Glomerular visceral epithelial cell (primary cell): ENCODE measurements at regions not wholly inside any gene's neighbourhood (a gene's known extent, or its start where the extent isn't known, plus 50 kb on each side); places are given as distances from the start of the nearest gene placed in this dataset.

Experiments
- DNase-seq: peaks from one replicate; pipeline ENCODE4 v3.0.0-alpha.2; 2016; ENCODE audit errors: extremely low spot score

DNA sequence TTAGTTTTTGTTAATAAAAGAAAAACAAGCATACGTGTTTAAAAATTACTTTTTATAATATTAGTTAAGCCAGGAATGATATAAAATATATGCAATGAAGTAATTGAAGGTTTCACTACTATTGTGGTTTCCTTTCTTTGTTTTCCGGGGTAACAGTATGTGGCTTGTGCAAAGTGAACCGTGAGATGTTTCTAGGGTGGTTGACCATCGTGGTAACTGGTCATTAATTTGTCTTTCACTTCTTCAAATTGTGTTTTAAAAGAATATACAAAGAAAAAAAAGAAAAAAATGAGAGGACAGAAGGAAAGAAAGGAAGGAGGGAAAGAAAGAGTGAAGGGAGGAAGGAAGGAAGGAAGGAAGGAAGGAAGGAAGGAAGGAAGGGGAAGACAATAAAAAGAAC lies 330.1 kb upstream of the CPXCR1 start:
- DNase-seq = no peak

DNA sequence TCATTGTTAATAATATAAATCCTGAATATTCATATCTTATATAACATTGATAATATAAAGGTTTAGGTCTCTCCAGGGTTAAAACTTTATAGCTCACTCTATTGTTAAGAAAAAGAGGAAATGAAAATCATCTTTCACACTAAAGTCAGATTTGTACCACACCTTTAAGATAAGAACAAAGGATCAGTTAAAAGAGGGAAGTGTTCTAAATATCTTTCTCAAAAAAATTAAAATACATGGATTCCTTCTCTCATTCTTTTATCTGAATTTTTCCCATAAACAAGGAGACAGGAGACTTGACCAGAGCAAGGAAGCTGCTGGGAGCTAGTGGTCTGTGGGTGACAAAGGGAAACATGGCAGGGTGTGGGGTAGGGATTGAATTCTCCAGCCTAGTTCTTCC lies 323.0 kb upstream of the CPXCR1 start:
- no peak for DNase-seq

DNA sequence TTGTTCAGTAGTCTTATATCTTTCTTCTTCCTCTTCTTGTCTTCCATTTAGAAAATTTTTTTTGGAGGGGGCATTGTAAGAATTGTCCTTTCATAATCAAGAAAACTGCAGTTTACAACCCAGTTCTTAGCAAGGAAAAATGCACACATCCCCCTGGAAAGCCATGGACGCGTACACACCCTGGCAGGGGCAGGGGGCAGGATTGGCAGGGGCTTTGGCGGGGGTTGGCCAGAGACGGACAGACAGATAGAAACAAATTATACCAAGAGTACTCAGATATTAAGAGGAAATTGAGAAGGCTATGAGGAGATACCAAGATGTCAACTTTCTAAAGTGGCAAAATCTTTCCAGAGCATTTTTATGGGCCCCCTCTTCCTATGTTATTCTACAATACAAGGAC lies 322.5 kb upstream of the CPXCR1 start:
- DNase-seq = no peak

DNA sequence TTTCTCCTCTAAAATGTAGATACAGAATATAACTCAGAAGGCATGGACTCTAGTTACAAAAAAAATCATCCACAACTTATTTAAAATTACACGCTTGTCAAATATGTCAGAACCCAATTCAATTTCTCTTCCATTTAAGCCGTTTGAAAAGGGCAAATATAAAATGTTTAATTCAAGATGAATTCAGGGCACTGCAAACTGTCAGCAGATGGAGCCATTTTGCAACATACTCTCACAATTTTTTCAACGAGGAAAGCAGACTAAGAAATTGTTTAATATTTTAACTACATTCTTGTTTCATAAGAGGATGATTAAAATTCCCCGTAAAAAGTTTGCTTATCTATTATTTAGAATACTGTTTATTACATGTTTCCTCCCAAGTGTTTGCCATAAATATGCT lies 321.3 kb upstream of the CPXCR1 start:
- no peak for DNase-seq

DNA sequence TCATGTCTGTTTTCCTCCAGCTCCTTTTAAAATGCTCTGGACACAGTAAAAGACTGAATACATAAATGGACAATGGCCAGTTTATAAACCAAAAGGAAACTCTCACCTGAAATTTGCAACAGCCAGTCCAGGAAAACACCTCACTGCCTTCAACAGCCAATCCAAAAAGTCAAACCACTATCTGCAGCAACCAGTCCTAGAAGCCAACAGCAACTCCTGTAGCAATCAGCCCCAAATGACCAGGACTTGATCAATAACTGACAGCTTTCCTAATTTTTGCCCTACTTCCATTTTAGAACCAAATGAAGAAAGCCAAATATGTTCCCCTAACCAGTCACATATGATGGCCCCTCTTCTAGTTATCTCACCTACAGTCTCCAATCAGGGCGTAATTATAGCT lies 309.5 kb upstream of the CPXCR1 start:
- DNase-seq = no peak

DNA sequence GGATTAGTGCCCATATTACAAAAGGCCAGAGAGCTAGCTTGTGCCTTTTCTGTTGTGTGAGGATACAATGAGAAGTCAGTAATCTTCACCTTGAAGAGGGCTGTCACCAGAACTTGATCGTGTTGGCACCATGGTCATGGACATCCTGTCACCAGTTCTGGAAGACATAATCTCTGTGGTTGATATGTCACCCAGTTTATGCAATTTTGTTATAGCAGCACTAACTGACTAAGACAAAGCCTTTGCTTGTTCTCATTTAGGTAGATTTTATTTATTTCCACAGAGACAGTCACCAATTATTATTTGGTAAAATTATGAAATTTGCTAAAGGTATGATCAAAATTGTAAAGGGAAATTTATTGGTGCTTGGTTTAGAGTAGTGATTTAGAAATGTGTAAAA lies 308.8 kb upstream of the CPXCR1 start:
- no peak for DNase-seq

DNA sequence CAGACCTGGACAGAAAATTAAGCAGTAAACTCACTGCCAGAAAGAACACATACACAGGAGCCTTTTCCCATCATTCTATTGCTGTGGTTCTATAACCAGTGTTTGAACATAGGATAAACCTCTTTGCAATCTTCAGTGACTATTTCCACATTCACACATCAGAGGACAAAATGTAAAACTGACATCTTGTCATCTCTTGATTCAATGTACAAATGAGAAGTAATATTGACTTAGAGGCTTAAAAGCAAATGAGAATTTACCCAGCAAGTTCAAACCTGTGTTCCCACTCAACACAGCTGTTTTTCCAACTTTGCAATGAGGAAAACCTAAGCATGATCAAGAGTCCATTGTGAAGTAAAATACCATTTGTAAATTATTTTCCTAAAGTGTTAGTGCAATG lies 307.1 kb upstream of the CPXCR1 start:
- no peak for DNase-seq
